ENCODE measurements at regions not wholly inside any gene's neighbourhood (a gene's known extent, or its start where the extent isn't known, plus 50 kb on each side); places are given as distances from the start of the nearest gene placed in this dataset.
A peak's percentile ranks its signal among the peaks of the same experiment; 100 is the strongest.

DNA sequence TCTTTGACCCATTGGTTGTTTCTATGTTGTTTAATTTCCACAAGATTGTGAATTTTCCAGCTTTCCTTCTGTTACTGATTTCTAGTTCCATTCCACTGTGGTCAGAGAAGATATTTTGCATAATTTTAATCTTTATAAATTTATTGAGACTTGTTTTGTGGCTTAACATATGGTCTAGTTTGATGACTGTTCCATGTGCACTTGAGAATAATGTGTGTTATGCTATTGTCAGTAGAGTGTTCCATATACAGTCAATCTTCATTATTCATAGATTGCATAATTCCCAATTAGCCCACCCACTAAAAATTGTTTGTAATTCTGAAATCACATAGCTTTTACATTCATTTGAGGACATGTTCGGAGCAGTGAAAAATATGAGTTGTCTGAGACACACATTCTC, 346.1 kb upstream of the DDI1 start:
- H3K27me3 ChIP-seq (replicated peaks) = no peaks in the 10 kb centered on the region
- H3K36me3 ChIP-seq (replicated peaks) = no peaks in the 10 kb centered on the region
- in situ Hi-C loops (cut with HindIII; ENCODE audit: low pct_ligation_motif_present, low sequenced_read_pairs) = loop anchor here (25.0 kb wide), 1 partner anchor 472 kb away; the partner anchor contains the start of gene PDGFD
- no peak overlapping the region for H3K4me3 ChIP-seq (ENCODE audit: low read depth, low read length)
- TF ChIP-seq, protein P1, sequence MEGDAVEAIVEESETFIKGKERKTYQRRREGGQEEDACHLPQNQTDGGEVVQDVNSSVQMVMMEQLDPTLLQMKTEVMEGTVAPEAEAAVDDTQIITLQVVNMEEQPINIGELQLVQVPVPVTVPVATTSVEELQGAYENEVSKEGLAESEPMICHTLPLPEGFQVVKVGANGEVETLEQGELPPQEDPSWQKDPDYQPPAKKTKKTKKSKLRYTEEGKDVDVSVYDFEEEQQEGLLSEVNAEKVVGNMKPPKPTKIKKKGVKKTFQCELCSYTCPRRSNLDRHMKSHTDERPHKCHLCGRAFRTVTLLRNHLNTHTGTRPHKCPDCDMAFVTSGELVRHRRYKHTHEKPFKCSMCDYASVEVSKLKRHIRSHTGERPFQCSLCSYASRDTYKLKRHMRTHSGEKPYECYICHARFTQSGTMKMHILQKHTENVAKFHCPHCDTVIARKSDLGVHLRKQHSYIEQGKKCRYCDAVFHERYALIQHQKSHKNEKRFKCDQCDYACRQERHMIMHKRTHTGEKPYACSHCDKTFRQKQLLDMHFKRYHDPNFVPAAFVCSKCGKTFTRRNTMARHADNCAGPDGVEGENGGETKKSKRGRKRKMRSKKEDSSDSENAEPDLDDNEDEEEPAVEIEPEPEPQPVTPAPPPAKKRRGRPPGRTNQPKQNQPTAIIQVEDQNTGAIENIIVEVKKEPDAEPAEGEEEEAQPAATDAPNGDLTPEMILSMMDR (IDR thresholded peaks at IDR 0.05; ENCODE audit: low read depth, low read length, missing control alignments) = no peak
- no peak for DNase-seq
- H3K27ac ChIP-seq = no peak overlapping the region

DNA sequence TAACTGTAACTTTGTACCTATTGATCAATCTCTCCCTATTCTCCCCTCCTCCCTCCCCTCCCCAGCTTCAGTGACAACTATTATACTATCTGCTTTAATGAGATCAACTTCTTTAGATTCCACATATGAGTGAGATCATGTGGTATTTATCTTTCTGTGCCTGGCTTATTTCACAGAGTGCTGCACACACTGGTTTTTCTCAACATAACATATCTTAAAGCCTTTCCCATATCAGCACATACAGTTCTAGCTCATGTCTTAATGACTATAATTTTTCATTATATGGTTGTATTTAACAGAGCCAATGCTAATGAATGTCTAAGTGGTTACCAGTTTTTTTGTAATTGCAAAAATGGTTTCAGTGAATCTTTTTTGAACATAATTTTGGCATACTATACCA, 340.3 kb upstream of the DDI1 start:
- DNase-seq = no peak
- Histone ChIP-seq H3K27ac (no peak overlapping the region), H3K27me3 (replicated peaks) (no peaks in the 10 kb centered on the region), H3K4me3 (ENCODE audit: low read depth, low read length) (no peak overlapping the region), H3K36me3 (replicated peaks) (no peaks in the 10 kb centered on the region)
- in situ Hi-C loops (cut with HindIII; ENCODE audit: low pct_ligation_motif_present, low sequenced_read_pairs) = loop anchor here (25.0 kb wide), 1 partner anchor 466 kb away; the partner anchor contains the start of gene PDGFD
- TF ChIP-seq, protein P1 (IDR thresholded peaks at IDR 0.05; ENCODE audit: low read depth, low read length, missing control alignments) = no peak

DNA sequence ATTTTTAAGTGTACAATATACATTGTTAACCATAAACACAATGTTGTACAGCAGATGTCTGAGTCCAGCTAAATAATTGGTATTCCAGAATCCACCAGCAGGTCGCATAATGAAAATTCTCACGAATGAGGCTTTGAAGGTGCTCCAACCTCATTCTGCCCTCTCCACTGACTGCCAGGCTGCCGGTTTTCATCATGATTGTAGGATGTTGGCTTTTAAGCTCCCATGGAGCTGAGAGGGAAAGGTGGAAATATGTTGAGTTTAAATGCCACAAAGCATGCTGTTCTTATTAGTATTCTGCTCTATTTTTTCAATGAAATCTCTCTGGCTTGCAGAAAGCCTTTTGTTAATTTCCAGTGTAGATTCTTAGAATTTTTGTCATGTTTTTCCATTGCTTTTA, 337.2 kb upstream of the DDI1 start:
- H3K4me3 ChIP-seq (ENCODE audit: low read depth, low read length) = no peak overlapping the region
- TF ChIP-seq, protein P1 (IDR thresholded peaks at IDR 0.05; ENCODE audit: low read depth, low read length, missing control alignments) = peak; percentile 34
- H3K27me3 ChIP-seq (replicated peaks) = no peaks in the 10 kb centered on the region
- in situ Hi-C loops (cut with HindIII; ENCODE audit: low pct_ligation_motif_present, low sequenced_read_pairs) = loop anchor here (25.0 kb wide), 1 partner anchor 463 kb away; the partner anchor contains the start of gene PDGFD
- no peak for DNase-seq
- H3K36me3 ChIP-seq (replicated peaks) = no peaks in the 10 kb centered on the region
- H3K27ac ChIP-seq = no peak overlapping the region

DNA sequence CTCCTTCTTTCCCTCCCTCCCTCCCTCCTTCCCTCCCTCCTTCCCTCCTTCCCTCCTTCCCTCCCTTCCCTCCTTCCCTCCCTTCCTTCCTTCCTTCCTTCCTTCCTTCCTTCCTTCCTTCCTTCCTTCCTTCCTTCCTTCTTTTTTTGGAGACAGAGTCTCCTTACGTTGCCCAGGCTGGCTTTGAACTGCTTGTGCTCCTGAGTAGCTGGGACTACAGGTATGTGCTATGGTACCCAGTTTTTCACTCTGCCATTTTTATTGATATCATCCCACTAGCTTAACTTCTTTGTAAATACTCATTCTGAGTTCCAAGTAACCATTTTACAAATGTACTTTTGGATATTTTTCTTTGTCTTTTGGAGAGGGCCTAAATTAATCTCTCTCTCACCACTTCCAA, 336.8 kb upstream of the DDI1 start:
- in situ Hi-C loops (cut with HindIII; ENCODE audit: low pct_ligation_motif_present, low sequenced_read_pairs) = loop anchor here (25.0 kb wide), 1 partner anchor 463 kb away; the partner anchor contains the start of gene PDGFD
- H3K27me3 ChIP-seq (replicated peaks) = no peaks in the 10 kb centered on the region
- TF ChIP-seq, protein P1 (IDR thresholded peaks at IDR 0.05; ENCODE audit: low read depth, low read length, missing control alignments) = no peak
- H3K27ac ChIP-seq = no peak overlapping the region
- DNase-seq = no peak
- H3K4me3 ChIP-seq (ENCODE audit: low read depth, low read length) = no peak overlapping the region
- H3K36me3 ChIP-seq (replicated peaks) = no peaks in the 10 kb centered on the region

DNA sequence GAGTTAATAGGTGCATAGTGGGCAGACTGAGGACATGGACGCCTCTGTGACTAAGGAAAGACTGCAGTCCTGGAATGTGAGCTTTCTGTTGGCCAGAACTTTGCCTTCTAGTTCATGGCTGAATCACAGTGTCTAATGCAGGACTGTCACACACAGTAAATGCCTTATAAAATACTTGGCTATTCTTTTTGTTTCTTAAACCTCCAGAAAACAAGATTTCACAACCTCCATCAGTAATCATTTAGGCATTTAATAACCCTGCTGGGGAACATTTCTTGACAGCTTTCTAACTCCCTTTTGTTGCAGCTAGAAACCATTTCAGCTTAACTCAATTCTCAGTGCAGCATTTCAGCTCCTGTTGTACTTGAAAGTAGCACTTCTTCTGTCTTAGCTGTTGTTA, 335.8 kb upstream of the DDI1 start:
- TF ChIP-seq, protein P1 (IDR thresholded peaks at IDR 0.05; ENCODE audit: low read depth, low read length, missing control alignments) = no peak
- no peak overlapping the region for H3K27ac ChIP-seq
- no peak overlapping the region for H3K4me3 ChIP-seq (ENCODE audit: low read depth, low read length)
- in situ Hi-C loops (cut with HindIII; ENCODE audit: low pct_ligation_motif_present, low sequenced_read_pairs) = no loop called here
- no peaks in the 10 kb centered on the region for H3K36me3 ChIP-seq (replicated peaks)
- no peaks in the 10 kb centered on the region for H3K27me3 ChIP-seq (replicated peaks)
- peak; percentile 63 for DNase-seq

DNA sequence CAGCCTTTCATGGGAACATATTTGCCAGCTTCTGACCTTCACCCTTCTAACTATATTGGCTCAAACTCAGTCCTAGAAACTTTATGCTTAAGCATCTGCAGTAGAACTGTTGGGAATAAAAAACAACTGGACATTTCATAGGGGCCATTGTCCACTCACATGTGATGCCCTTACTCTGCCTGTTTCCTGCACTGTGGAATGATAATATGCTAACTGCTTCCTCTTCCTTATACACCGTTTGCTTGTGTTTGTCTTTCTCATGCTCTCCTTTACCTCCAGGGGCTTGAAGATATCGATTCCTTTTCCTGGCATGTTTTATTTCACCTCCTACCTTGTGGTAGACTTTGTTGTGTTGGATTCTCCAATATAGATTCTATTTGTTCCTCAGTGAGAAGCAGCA, 333.0 kb upstream of the DDI1 start:
- in situ Hi-C loops (cut with HindIII; ENCODE audit: low pct_ligation_motif_present, low sequenced_read_pairs) = no loop called here
- H3K27ac ChIP-seq = no peak overlapping the region
- H3K4me3 ChIP-seq (ENCODE audit: low read depth, low read length) = no peak overlapping the region
- H3K36me3 ChIP-seq (replicated peaks) = no peaks in the 10 kb centered on the region
- TF ChIP-seq, protein P1 (IDR thresholded peaks at IDR 0.05; ENCODE audit: low read depth, low read length, missing control alignments) = no peak
- no peaks in the 10 kb centered on the region for H3K27me3 ChIP-seq (replicated peaks)
- DNase-seq = no peak
